Neural progenitor cell (in vitro differentiated cells): ENCODE measurements at regions not wholly inside any gene's neighbourhood (a gene's known extent, or its start where the extent isn't known, plus 50 kb on each side); places are given as distances from the start of the nearest gene placed in this dataset.

Experiments
- DNase-seq: peaks from one replicate; pipeline ENCODE4 v3.0.0-alpha.2; 2016; ENCODE audit warnings: low spot score
- H2AFZ ChIP-seq: fragments of 200-600 bp; sonication (generic); replicated peaks from 2 replicates; pipeline ENCODE4 v1.6.1; 2016; ENCODE audit warnings: antibody characterized with exemption
- H3F3A ChIP-seq: fragments of 200-600 bp; sonication (generic); 2 replicates; pipeline ENCODE4 v1.6.1; 2016; ENCODE audit warnings: antibody characterized with exemption, low read depth
- H3K27ac ChIP-seq: fragments of 200-600 bp; sonication (generic); 2 replicates; pipeline ENCODE4 v1.5.1; 2016; ENCODE audit warnings: mild to moderate bottlenecking
- H3K27me3 ChIP-seq: fragments of 200-600 bp; sonication (generic); 2 replicates; pipeline ENCODE4 v1.6.1; 2016; ENCODE audit warnings: mild to moderate bottlenecking, moderate library complexity
- H3K36me3 ChIP-seq: fragments of 200-600 bp; sonication (generic); 2 replicates; pipeline ENCODE4 v1.5.1; 2016
- H3K4me1 ChIP-seq: fragments of 200-600 bp; sonication (generic); 2 replicates; pipeline ENCODE4 v1.6.1; 2016; ENCODE audit warnings: mixed run types
- H3K4me2 ChIP-seq: fragments of 200-600 bp; sonication (generic); 2 replicates; pipeline ENCODE4 v1.6.1; 2016
- H3K4me3 ChIP-seq: fragments of 200-600 bp; sonication (generic); 2 replicates; pipeline ENCODE4 v1.5.1; 2016
- H3K79me2 ChIP-seq: fragments of 200-600 bp; sonication (generic); 2 replicates; pipeline ENCODE4 v1.6.1; 2016; ENCODE audit warnings: low read depth
- H3K9ac ChIP-seq: fragments of 200-600 bp; sonication (generic); 2 replicates; pipeline ENCODE4 v1.6.1; 2016
- H3K9me3 ChIP-seq: fragments of 200-600 bp; sonication (generic); 2 replicates; pipeline ENCODE4 v1.5.1; 2016; ENCODE audit warnings: low read depth
- H4K20me1 ChIP-seq: fragments of 200-600 bp; sonication (generic); 2 replicates; pipeline ENCODE4 v1.6.1; 2016; ENCODE audit warnings: low read depth
- H3K27ac Mint-ChIP-seq: 3 replicates; pipeline ENCODE4 v1.8.0; 2021; ENCODE audit warnings: mixed read lengths
- H3K27me3 Mint-ChIP-seq: 2 replicates; pipeline ENCODE4 v1.8.0; 2022; ENCODE audit warnings: low read depth, mild to moderate bottlenecking, inconsistent platforms, moderate library complexity, mixed read lengths; ENCODE audit not compliant: insufficient read depth
- H3K36me3 Mint-ChIP-seq: 3 replicates; pipeline ENCODE4 v1.8.0; 2021; ENCODE audit warnings: mixed read lengths
- H3K4me1 Mint-ChIP-seq: 3 replicates; pipeline ENCODE4 v1.8.0; 2021; ENCODE audit warnings: mixed read lengths
- H3K4me3 Mint-ChIP-seq: 3 replicates; pipeline ENCODE4 v1.8.0; 2021; ENCODE audit warnings: mild to moderate bottlenecking, moderate library complexity, mixed read lengths
- H3K9me3 Mint-ChIP-seq: 3 replicates; pipeline ENCODE4 v1.8.0; 2020; ENCODE audit warnings: mixed read lengths
- EZH2 ChIP-seq: fragments of 200-600 bp; sonication (generic); IDR thresholded peaks from 2 replicates; pipeline ENCODE4 v1.6.1; 2017; ENCODE audit warnings: antibody characterized with exemption, mild to moderate bottlenecking, moderate library complexity
- EZH2phosphoT487 ChIP-seq: fragments of 200-600 bp; sonication (generic); IDR thresholded peaks from 2 replicates; pipeline ENCODE4 v1.6.1; 2017; ENCODE audit warnings: antibody characterized with exemption
- TF ChIP-seq, protein P1 (sequence below): fragments of 200-600 bp; sonication (generic); IDR thresholded peaks from 2 replicates; pipeline ENCODE4 v1.5.1; 2017; ENCODE audit warnings: antibody characterized with exemption, mild to moderate bottlenecking

DNA sequence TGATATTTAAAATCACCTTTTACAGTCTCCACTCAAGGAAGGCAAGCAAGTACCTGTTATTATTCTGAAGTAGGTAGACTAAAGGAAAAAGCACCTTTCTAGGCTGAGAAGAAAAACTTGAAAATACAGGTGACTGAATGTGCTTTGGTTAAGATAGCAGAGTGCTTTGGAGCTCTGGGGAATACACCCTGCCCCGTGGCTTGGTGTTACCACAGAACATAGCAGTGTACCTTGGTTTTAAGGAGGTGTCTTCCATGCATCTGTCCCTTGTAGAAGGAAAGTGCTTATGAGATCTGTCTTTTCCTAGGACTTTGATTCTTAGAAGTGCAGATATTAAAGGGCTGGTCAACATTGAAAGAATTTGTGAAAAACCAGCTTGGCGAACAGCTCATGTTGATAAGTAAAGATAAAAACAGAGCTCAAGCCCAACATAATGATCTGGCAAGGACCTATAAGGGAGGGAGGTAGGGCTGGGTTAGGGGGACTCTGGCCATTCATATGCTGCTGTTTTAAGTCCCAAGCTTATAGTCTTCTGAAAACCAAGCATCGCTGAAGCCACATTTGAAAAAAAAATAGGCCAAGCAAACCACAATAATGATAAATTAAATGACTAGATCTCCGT, 66.8 kb downstream of the ZNF608 start:
- H3K27me3 Mint-ChIP-seq = no peaks in the 10 kb centered on the region
- Histone ChIP-seq H3F3A (peaks cover 57% of the 10 kb centered on the region), H3K4me1 (peaks cover 60% of the 10 kb centered on the region), H3K27ac (peak overlapping the region; percentile 73), H3K79me2 (peaks cover 100% of the 10 kb centered on the region), H4K20me1 (peaks cover 100% of the 10 kb centered on the region), H3K36me3 (no peaks in the 10 kb centered on the region), H3K4me3 (no peak overlapping the region), H2AFZ (no peak overlapping the region), H3K9ac (no peak overlapping the region), H3K9me3 (no peaks in the 10 kb centered on the region), H3K4me2 (peak overlapping the region; percentile 61), H3K27me3 (no peaks in the 10 kb centered on the region)
- TF ChIP-seq EZH2 (no peak), EZH2phosphoT487 (no peak)
- TF ChIP-seq, protein P1, sequence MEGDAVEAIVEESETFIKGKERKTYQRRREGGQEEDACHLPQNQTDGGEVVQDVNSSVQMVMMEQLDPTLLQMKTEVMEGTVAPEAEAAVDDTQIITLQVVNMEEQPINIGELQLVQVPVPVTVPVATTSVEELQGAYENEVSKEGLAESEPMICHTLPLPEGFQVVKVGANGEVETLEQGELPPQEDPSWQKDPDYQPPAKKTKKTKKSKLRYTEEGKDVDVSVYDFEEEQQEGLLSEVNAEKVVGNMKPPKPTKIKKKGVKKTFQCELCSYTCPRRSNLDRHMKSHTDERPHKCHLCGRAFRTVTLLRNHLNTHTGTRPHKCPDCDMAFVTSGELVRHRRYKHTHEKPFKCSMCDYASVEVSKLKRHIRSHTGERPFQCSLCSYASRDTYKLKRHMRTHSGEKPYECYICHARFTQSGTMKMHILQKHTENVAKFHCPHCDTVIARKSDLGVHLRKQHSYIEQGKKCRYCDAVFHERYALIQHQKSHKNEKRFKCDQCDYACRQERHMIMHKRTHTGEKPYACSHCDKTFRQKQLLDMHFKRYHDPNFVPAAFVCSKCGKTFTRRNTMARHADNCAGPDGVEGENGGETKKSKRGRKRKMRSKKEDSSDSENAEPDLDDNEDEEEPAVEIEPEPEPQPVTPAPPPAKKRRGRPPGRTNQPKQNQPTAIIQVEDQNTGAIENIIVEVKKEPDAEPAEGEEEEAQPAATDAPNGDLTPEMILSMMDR = no peak
- peak overlapping the region; percentile 6 for H3K4me3 Mint-ChIP-seq
- peak overlapping the region; percentile 23 for H3K27ac Mint-ChIP-seq
- H3K4me1 Mint-ChIP-seq = peaks cover 59% of the 10 kb centered on the region
- H3K9me3 Mint-ChIP-seq = peaks cover 11% of the 10 kb centered on the region
- no peak for DNase-seq
- H3K36me3 Mint-ChIP-seq = peaks cover 46% of the 10 kb centered on the region

DNA sequence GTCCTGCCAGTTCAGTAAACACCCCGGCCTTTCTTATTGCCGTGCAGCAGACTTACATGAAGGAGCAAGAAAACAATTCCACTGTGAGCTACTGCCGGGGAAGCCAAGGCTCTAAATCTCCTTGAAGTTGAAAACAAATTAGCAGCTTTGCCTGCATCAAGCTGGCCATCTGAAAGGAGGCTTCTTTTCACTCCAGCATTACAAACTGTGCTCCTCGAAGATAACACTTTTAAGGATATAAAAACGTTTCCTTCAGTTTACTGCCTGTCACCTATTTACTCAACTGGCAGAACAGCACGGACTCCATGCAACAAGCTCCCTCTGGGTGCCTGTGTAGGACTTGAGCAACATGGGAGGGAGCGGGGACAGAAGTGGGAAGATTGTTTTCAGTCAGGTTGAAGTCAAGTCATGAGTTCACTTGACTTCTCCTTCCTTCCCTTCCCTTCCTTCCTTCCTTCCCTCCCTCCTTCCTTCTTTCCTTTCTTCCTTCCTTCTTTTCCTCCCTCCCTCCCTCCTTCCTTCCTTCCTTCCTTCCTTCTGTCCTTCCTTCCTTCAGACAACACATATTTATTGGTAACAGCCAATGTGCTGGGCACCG, 67.4 kb downstream of the ZNF608 start:
- Histone ChIP-seq H2AFZ (no peak overlapping the region), H3K4me1 (peaks cover 63% of the 10 kb centered on the region), H3K9me3 (no peaks in the 10 kb centered on the region), H4K20me1 (peaks cover 100% of the 10 kb centered on the region), H3K9ac (no peak overlapping the region), H3F3A (peaks cover 57% of the 10 kb centered on the region), H3K27ac (peak overlapping the region; percentile 73), H3K27me3 (no peaks in the 10 kb centered on the region), H3K79me2 (peaks cover 100% of the 10 kb centered on the region), H3K4me2 (peak overlapping the region; percentile 61), H3K4me3 (no peak overlapping the region), H3K36me3 (no peaks in the 10 kb centered on the region)
- Mint-ChIP-seq H3K4me3 (peak overlapping the region; percentile 6), H3K27me3 (no peaks in the 10 kb centered on the region), H3K9me3 (peaks cover 11% of the 10 kb centered on the region), H3K36me3 (peaks cover 39% of the 10 kb centered on the region), H3K4me1 (peaks cover 59% of the 10 kb centered on the region), H3K27ac (peak overlapping the region; percentile 23)
- DNase-seq = peak; percentile 44
- no peak for TF ChIP-seq EZH2
- TF ChIP-seq, protein P1 = no peak
- no peak for TF ChIP-seq EZH2phosphoT487

DNA sequence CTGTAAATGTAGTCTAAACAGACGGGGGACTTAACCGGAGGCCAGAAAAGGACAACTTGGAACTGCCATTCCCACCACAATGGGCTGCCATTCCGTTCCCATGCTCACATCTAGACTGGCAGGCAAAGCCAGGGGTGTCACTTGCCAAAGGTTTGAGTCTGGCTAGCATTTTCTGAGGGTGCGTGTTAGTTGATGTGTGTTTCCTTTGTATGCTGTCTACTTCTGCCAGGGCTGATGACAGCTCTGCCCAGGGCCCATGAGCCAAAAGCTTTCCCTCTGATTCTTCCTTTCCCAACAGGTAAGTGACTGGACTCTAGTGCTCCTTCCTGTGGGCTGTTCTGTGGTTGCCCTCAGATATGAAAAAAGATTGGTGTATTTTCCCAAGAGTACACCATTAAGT, 68.0 kb downstream of the ZNF608 start:
- peak overlapping the region; percentile 61 for H3K4me2 ChIP-seq
- TF ChIP-seq, protein P1 = peak; percentile 7
- TF ChIP-seq EZH2 = no peak
- H3K27ac ChIP-seq = peak overlapping the region; percentile 73
- H3K9me3 Mint-ChIP-seq = peaks cover 11% of the 10 kb centered on the region
- H4K20me1 ChIP-seq = peaks cover 100% of the 10 kb centered on the region
- peaks cover 66% of the 10 kb centered on the region for H3K4me1 ChIP-seq
- peak overlapping the region; percentile 23 for H3K27ac Mint-ChIP-seq
- no peaks in the 10 kb centered on the region for H3K9me3 ChIP-seq
- no peaks in the 10 kb centered on the region for H3K27me3 ChIP-seq
- H3K79me2 ChIP-seq = peaks cover 100% of the 10 kb centered on the region
- no peak overlapping the region for H2AFZ ChIP-seq
- H3K4me1 Mint-ChIP-seq = peaks cover 59% of the 10 kb centered on the region
- no peaks in the 10 kb centered on the region for H3K27me3 Mint-ChIP-seq
- peaks cover 34% of the 10 kb centered on the region for H3K36me3 Mint-ChIP-seq
- H3K9ac ChIP-seq = no peak overlapping the region
- peaks cover 57% of the 10 kb centered on the region for H3F3A ChIP-seq
- H3K36me3 ChIP-seq = no peaks in the 10 kb centered on the region
- H3K4me3 ChIP-seq = no peak overlapping the region
- no peak overlapping the region for H3K4me3 Mint-ChIP-seq
- DNase-seq = no peak
